ENCODE measurements at regions not wholly inside any gene's neighbourhood (a gene's known extent, or its start where the extent isn't known, plus 50 kb on each side); places are given as distances from the start of the nearest gene placed in this dataset.

DNA sequence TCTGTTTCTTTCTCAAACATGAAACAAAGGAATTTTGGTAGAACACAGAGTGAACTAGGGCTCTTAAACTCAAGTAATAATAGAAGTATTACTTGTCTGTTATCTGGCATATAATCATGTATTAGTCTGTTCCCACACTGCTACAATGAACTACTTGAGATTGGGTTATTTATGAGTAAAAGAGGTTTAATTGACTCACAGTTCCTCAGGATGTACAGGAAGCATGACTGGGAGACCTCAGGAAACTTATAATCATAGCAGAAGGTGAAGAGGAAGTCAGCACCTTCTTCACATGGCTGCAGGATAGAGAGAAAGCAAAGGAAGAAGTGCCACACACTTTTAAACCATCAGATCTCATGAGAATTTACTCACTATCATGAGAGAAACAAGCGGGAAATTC is 273.4 kb downstream of the ETS1 start:
- TF ChIP-seq ELF1 (IDR thresholded peaks at IDR 0.05) (no peak), POLR2AphosphoS5 (IDR thresholded peaks at IDR 0.05; ENCODE audit: low read depth, low read length) (no peak), CTCF (IDR thresholded peaks at IDR 0.05) (no peak), MEF2A (IDR thresholded peaks at IDR 0.05; ENCODE audit: borderline replicate concordance, low read depth) (no peak), FOXM1 (IDR thresholded peaks at IDR 0.05; ENCODE audit: low read depth) (no peak), GABPA (IDR thresholded peaks at IDR 0.05; ENCODE audit: low read depth) (no peak), TAF1 (IDR thresholded peaks at IDR 0.05; ENCODE audit: borderline replicate concordance, low read depth, low read length) (no peak), TEAD4 (IDR thresholded peaks at IDR 0.05; ENCODE audit: borderline replicate concordance, insufficient read depth) (no peak), RAD21 (IDR thresholded peaks at IDR 0.05; ENCODE audit: low read length) (no peak), SMC3 (IDR thresholded peaks at IDR 0.05; ENCODE audit: low read depth, low read length) (no peak)
- TF ChIP-seq, protein P1, sequence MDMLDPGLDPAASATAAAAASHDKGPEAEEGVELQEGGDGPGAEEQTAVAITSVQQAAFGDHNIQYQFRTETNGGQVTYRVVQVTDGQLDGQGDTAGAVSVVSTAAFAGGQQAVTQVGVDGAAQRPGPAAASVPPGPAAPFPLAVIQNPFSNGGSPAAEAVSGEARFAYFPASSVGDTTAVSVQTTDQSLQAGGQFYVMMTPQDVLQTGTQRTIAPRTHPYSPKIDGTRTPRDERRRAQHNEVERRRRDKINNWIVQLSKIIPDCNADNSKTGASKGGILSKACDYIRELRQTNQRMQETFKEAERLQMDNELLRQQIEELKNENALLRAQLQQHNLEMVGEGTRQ (IDR thresholded peaks at IDR 0.05; ENCODE audit: borderline replicate concordance, low read depth, low read length): no peak

Measured in SK-N-SH (cell line).